SK-N-SH (cell line): ENCODE measurements at regions not wholly inside any gene's neighbourhood (a gene's known extent, or its start where the extent isn't known, plus 50 kb on each side); places are given as distances from the start of the nearest gene placed in this dataset.

Experiments
- CTCF ChIA-PET: fragments of 300-600, 350-600 bp; formaldehyde crosslinking; extraction: SDS; loops from one replicate; lab custom pipeline; 2021; lab: Yijun Ruan, JAX
- POLR2A ChIA-PET: fragments of 350-600 bp; sonication (Branson Sonifier 250); formaldehyde crosslinking; extraction: SDS; loops from one replicate; lab custom pipeline; 2020; ENCODE audit warnings: antibody characterized with exemption, inconsistent platforms; lab: Yijun Ruan, JAX
- DNase-seq: peaks from one replicate; pipeline ENCODE4 v3.0.0; 2012
- H2AFZ ChIP-seq: fragments of 200-600 bp; sonication (generic); 2 replicates; pipeline ENCODE4 v1.8.1; 2016; ENCODE audit warnings: antibody characterized with exemption, mild to moderate bottlenecking, low read depth
- H3F3A ChIP-seq: fragments of 200-600 bp; sonication (generic); replicated peaks from 2 replicates; pipeline ENCODE3; 2016; ENCODE audit warnings: antibody characterized with exemption, mild to moderate bottlenecking; ENCODE audit not compliant: insufficient read depth
- H3K27ac ChIP-seq, 2 experiments: fragments of 200-500 bp in 1 of 2; fragments of 200-600 bp in 1 of 2; sonication (Bioruptor generic) in 1 of 2; sonication (generic), shearing (Covaris generic) in 1 of 2; 2 replicates each; pipeline versions ENCODE4 v1.5.1 to v1.6.1; 2014 to 2016; ENCODE audit warnings: low read depth in 2 of 2, inconsistent platforms in 1 of 2, low read length in 1 of 2, mild to moderate bottlenecking in 1 of 2, mixed read lengths in 1 of 2
- H3K27me3 ChIP-seq: fragments of 200-600 bp; sonication (generic), shearing (Covaris generic); 2 replicates; pipeline ENCODE4 v1.6.1; 2016; ENCODE audit warnings: mixed run types; ENCODE audit not compliant: insufficient read depth
- H3K36me3 ChIP-seq, 2 experiments: fragments of 200-500 bp in 1 of 2; fragments of 200-600 bp in 1 of 2; sonication (Bioruptor generic) in 1 of 2; sonication (generic) in 1 of 2; replicated peaks in 1 of 2; 2 replicates each; pipeline versions ENCODE3 to v1.5.1; 2014 to 2016; ENCODE audit warnings: low read length in 1 of 2, mild to moderate bottlenecking in 1 of 2; ENCODE audit not compliant: insufficient read depth in 2 of 2, control insufficient read depth in 1 of 2
- H3K4me1 ChIP-seq, 2 experiments: fragments of 200-500 bp in 1 of 2; fragments of 200-600 bp in 1 of 2; sonication (Bioruptor generic) in 1 of 2; sonication (generic), shearing (Covaris generic) in 1 of 2; 2 replicates each; pipeline versions ENCODE4 v1.5.1 to v1.6.1; 2014 to 2016; ENCODE audit warnings: low read depth in 1 of 2, low read length in 1 of 2, mixed run types in 1 of 2; ENCODE audit not compliant: insufficient read depth in 2 of 2, control insufficient read depth in 1 of 2
- H3K4me2 ChIP-seq: fragments of 200-600 bp; sonication (generic), shearing (Covaris generic); 2 replicates; pipeline ENCODE4 v1.6.1; 2017; ENCODE audit warnings: mixed run types
- H3K4me3 ChIP-seq, 2 experiments: fragments of 200-500 bp in 1 of 2; fragments of 200-600 bp in 1 of 2; sonication (Bioruptor generic) in 1 of 2; sonication (generic), shearing (Covaris generic) in 1 of 2; 2 replicates each; pipeline versions ENCODE4 v1.5.1 to v1.8.1; 2014 to 2016; ENCODE audit warnings: low read depth in 2 of 2, inconsistent platforms in 1 of 2, low read length in 1 of 2, mild to moderate bottlenecking in 1 of 2, mixed read lengths in 1 of 2, moderate library complexity in 1 of 2
- H3K79me2 ChIP-seq: fragments of 200-600 bp; sonication (generic); 2 replicates; pipeline ENCODE4 v1.8.1; 2017; ENCODE audit warnings: mild to moderate bottlenecking; ENCODE audit not compliant: insufficient read depth
- H3K9ac ChIP-seq: fragments of 200-600 bp; sonication (generic); 2 replicates; pipeline ENCODE4 v1.6.1; 2017; ENCODE audit warnings: mixed run types
- H3K9me2 ChIP-seq: fragments of 200-600 bp; sonication (generic); 2 replicates; pipeline ENCODE4 v1.6.1; 2017; ENCODE audit warnings: mixed run types
- H3K9me3 ChIP-seq: fragments of 200-600 bp; sonication (generic); 2 replicates; pipeline ENCODE4 v1.6.1; 2017; ENCODE audit warnings: mixed run types, mild to moderate bottlenecking, moderate library complexity
- H4K20me1 ChIP-seq: fragments of 200-600 bp; sonication (generic); 2 replicates; pipeline ENCODE4 v1.6.1; 2017; ENCODE audit warnings: mild to moderate bottlenecking, mixed run types; ENCODE audit not compliant: insufficient read depth
- CHD2 ChIP-seq: fragments of 150-350 bp; IDR thresholded peaks from 2 replicates; pipeline ENCODE4 v1.6.1; 2018; ENCODE audit warnings: low read length; ENCODE audit not compliant: partially characterized antibody
- CTCF ChIP-seq: fragments of 200-600 bp; sonication (generic); IDR thresholded peaks from 2 replicates; pipeline ENCODE4 v1.6.1; 2017; ENCODE audit warnings: antibody characterized with exemption, mild to moderate bottlenecking, moderate library complexity
- EZH2phosphoT487 ChIP-seq: fragments of 200-600 bp; sonication (generic); IDR thresholded peaks from 2 replicates; pipeline ENCODE4 v1.6.1; 2017; ENCODE audit warnings: low read depth, mixed run types, mild to moderate bottlenecking, antibody characterized with exemption, moderate library complexity, borderline replicate concordance
- FOSL2 ChIP-seq: IDR thresholded peaks from 2 replicates; pipeline ENCODE4 v1.4.0; 2012; ENCODE audit warnings: low read depth, mild to moderate bottlenecking, moderate library complexity, borderline replicate concordance
- FOXJ3 ChIP-seq: sonication (generic); formaldehyde crosslinking; IDR thresholded peaks from 2 replicates; pipeline ENCODE4 v1.5.1; 2020; ENCODE audit warnings: mild to moderate bottlenecking, missing genetic modification reagents
- FOXM1 ChIP-seq: IDR thresholded peaks from 2 replicates; pipeline ENCODE4 v1.4.0; 2012; ENCODE audit warnings: low read depth, mild to moderate bottlenecking
- MXI1 ChIP-seq: IDR thresholded peaks from 2 replicates; pipeline ENCODE4 v1.6.1; 2012; ENCODE audit warnings: mild to moderate bottlenecking, low read depth, low read length, improper control_type of control experiment
- NRF1 ChIP-seq: IDR thresholded peaks from 2 replicates; pipeline ENCODE4 v1.6.1; 2012; ENCODE audit warnings: low read depth, mild to moderate bottlenecking, low read length
- POLR2AphosphoS5 ChIP-seq: IDR thresholded peaks from 2 replicates; pipeline ENCODE4 v1.6.1; 2012; ENCODE audit warnings: low read depth, low read length
- RAD21 ChIP-seq: IDR thresholded peaks from 2 replicates; pipeline ENCODE4 v1.6.1; 2012; ENCODE audit warnings: mild to moderate bottlenecking, low read length
- RCOR1 ChIP-seq: fragments of 150-350 bp; IDR thresholded peaks from 2 replicates; pipeline ENCODE4 v1.6.1; 2017; ENCODE audit warnings: antibody characterized with exemption, low read length
- RXRA ChIP-seq: IDR thresholded peaks from 2 replicates; pipeline ENCODE4 v1.4.0; 2012; ENCODE audit warnings: low read depth, mild to moderate bottlenecking, borderline replicate concordance
- SIN3A ChIP-seq: IDR thresholded peaks from 2 replicates; pipeline ENCODE4 v1.6.1; 2012; ENCODE audit warnings: low read depth, mild to moderate bottlenecking, low read length, moderate library complexity, borderline replicate concordance
- TAF1 ChIP-seq: IDR thresholded peaks from 2 replicates; pipeline ENCODE4 v1.6.1; 2012; ENCODE audit warnings: low read depth, mild to moderate bottlenecking, low read length, moderate library complexity, borderline replicate concordance
- TCF12 ChIP-seq: IDR thresholded peaks from 2 replicates; pipeline ENCODE4 v1.4.0; 2012
- USF1 ChIP-seq: IDR thresholded peaks from 2 replicates; pipeline ENCODE4 v1.4.0; 2012; ENCODE audit warnings: low read depth, borderline replicate concordance
- USF2 ChIP-seq: fragments of 150-350 bp; IDR thresholded peaks from 2 replicates; pipeline ENCODE4 v1.6.1; 2017; ENCODE audit warnings: antibody characterized with exemption, low read length, low read depth, borderline replicate concordance
- WGBS: methylation state at CpG from one replicate; pipeline ENCODE4 v1.1.6; 2017; ENCODE audit warnings: low lambda C conversion rate; 5-methylcytosine and 5-hydroxymethylcytosine counted together
- TF ChIP-seq, protein P1 (sequence below): IDR thresholded peaks from 2 replicates; pipeline ENCODE4 v1.4.0; 2012; ENCODE audit warnings: low read depth

GRCh38 chr2:239532859-239533258 is 132.0 kb upstream of the HDAC4 start:
- Histone ChIP-seq H3K79me2 (no peaks in the 10 kb centered on the region), H3K9ac (no peak overlapping the region), H3K4me2 (no peak overlapping the region), H2AFZ (no peak overlapping the region), H3K36me3 (no peaks in the 10 kb centered on the region), H3K9me2 (no peaks in the 10 kb centered on the region), H3K4me3 (no peak overlapping the region), H3K27me3 (no peaks in the 10 kb centered on the region), H3F3A (no peaks in the 10 kb centered on the region), H3K9me3 (no peaks in the 10 kb centered on the region), H3K27ac (no peak overlapping the region), H3K4me1 (peaks cover 0 to 21% of the 10 kb centered on the region in 2 experiments; a peak in 1 of 4 replicates), H4K20me1 (no peaks in the 10 kb centered on the region)
- POLR2A ChIA-PET: no interaction called here
- TF ChIP-seq RAD21: no peak
- no peak for TF ChIP-seq FOXM1
- TF ChIP-seq FOSL2: no peak
- TF ChIP-seq SIN3A: no peak
- no peak for TF ChIP-seq CHD2
- no peak for TF ChIP-seq EZH2phosphoT487
- no peak for TF ChIP-seq RXRA
- no peak for TF ChIP-seq CTCF
- TF ChIP-seq, protein P1, sequence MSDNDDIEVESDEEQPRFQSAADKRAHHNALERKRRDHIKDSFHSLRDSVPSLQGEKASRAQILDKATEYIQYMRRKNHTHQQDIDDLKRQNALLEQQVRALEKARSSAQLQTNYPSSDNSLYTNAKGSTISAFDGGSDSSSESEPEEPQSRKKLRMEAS: no peak
- no peak for TF ChIP-seq FOXJ3 (CRISPR knock-in tag)
- TF ChIP-seq MXI1: no peak
- TF ChIP-seq USF2: no peak
- no peak for TF ChIP-seq TCF12
- 38% methylated on average over 10 of the region's 10 CpGs for WGBS
- DNase-seq: no peak
- CTCF ChIA-PET: no interaction called here

- DNase-seq: no peak
- no peaks in the 10 kb centered on the region for H3K9me3 ChIP-seq
- POLR2A ChIA-PET: no interaction called here
- H3K36me3 ChIP-seq: no peaks in the 10 kb centered on the region
- no peaks in the 10 kb centered on the region for H4K20me1 ChIP-seq
- no peak overlapping the region for H3K27ac ChIP-seq
- H3K4me1 ChIP-seq: peaks cover 0 to 20% of the 10 kb centered on the region in 2 experiments; a peak in 1 of 4 replicates
- H3K79me2 ChIP-seq: no peaks in the 10 kb centered on the region
- H2AFZ ChIP-seq: no peak overlapping the region
- no peak overlapping the region for H3K9ac ChIP-seq
- TF ChIP-seq NRF1 (no peak), USF1 (no peak), TCF12 (no peak), RCOR1 (no peak), POLR2AphosphoS5 (no peak), TAF1 (no peak), CHD2 (no peak)
- no peaks in the 10 kb centered on the region for H3F3A ChIP-seq
- H3K4me3 ChIP-seq: no peak overlapping the region
- no peaks in the 10 kb centered on the region for H3K27me3 ChIP-seq
- CTCF ChIA-PET: interaction anchor here (0.9 kb wide), 1 partner anchor 29 kb away, joined by 3 read pairs; no protein-coding TSS in a partner anchor
- no peak overlapping the region for H3K4me2 ChIP-seq
- no peaks in the 10 kb centered on the region for H3K9me2 ChIP-seq
- WGBS: 81% methylated on average over 19 of the region's 19 CpGs
Measured at GRCh38 chr2:239532250-239532649, 131.4 kb upstream of the HDAC4 start.
